ENCODE measurements at regions not wholly inside any gene's neighbourhood (a gene's known extent, or its start where the extent isn't known, plus 50 kb on each side); places are given as distances from the start of the nearest gene placed in this dataset.
"Not testable (repeated sequence)": the region's sequence is repeated elsewhere in the genome, so short reads cannot be mapped to it uniquely, and the experiment has no call there.

GRCh38 chr2:236483102-236483501, 86.5 kb upstream of the ACKR3 start:
- Histone ChIP-seq H3K4me2 (ENCODE audit: low read length) (no peak overlapping the region), H3K9me3 (ENCODE audit: low read length) (0 out of 2 replicates have a peak, but pooled peaks cover 3% of the 10 kb centered on the region), H3K27me3 (ENCODE audit: insufficient read depth, low read length) (no peaks in the 10 kb centered on the region), H3F3A (ENCODE audit: insufficient read depth, low read length) (no peaks in the 10 kb centered on the region), H3K36me3 (ENCODE audit: insufficient read depth, low read length) (no peaks in the 10 kb centered on the region), H3K27ac (ENCODE audit: low read depth, low read length, poor library complexity, severe bottlenecking) (no peak overlapping the region), H3K4me3 (ENCODE audit: low read depth, low read length, poor library complexity, severe bottlenecking) (no peak overlapping the region), H3K9me2 (ENCODE audit: low read depth, low read length) (no peaks in the 10 kb centered on the region), H3K9ac (ENCODE audit: low read length) (no peak overlapping the region), H3K4me1 (ENCODE audit: insufficient read depth, low read length, severe bottlenecking) (no peaks in the 10 kb centered on the region), H3K79me2 (ENCODE audit: insufficient read depth, low read length) (no peaks in the 10 kb centered on the region), H2AFZ (ENCODE audit: low read length) (no peak overlapping the region), H4K20me1 (ENCODE audit: insufficient read depth, low read length) (no peaks in the 10 kb centered on the region)
- no peak for TF ChIP-seq EZH2 (IDR thresholded peaks at IDR 0.05; ENCODE audit: borderline replicate concordance, low read length)
- TF ChIP-seq CTCF (IDR thresholded peaks at IDR 0.05; ENCODE audit: low read length): no peak

GRCh38 chr2:236485519-236485918, 84.1 kb upstream of the ACKR3 start:
- Histone ChIP-seq H3F3A (ENCODE audit: insufficient read depth, low read length) (no peaks in the 10 kb centered on the region), H4K20me1 (ENCODE audit: insufficient read depth, low read length) (no peaks in the 10 kb centered on the region), H3K9me2 (ENCODE audit: low read depth, low read length) (no peaks in the 10 kb centered on the region), H2AFZ (ENCODE audit: low read length) (no peak overlapping the region), H3K79me2 (ENCODE audit: insufficient read depth, low read length) (no peaks in the 10 kb centered on the region), H3K4me2 (ENCODE audit: low read length) (no peak overlapping the region), H3K9ac (ENCODE audit: low read length) (no peak overlapping the region), H3K4me3 (ENCODE audit: low read depth, low read length, poor library complexity, severe bottlenecking) (no peak overlapping the region), H3K9me3 (ENCODE audit: low read length) (0 out of 2 replicates have a peak, but pooled peaks cover 1% of the 10 kb centered on the region), H3K27ac (ENCODE audit: low read depth, low read length, poor library complexity, severe bottlenecking) (no peak overlapping the region), H3K36me3 (ENCODE audit: insufficient read depth, low read length) (no peaks in the 10 kb centered on the region), H3K27me3 (ENCODE audit: insufficient read depth, low read length) (no peaks in the 10 kb centered on the region), H3K4me1 (ENCODE audit: insufficient read depth, low read length, severe bottlenecking) (no peaks in the 10 kb centered on the region)
- no peak for TF ChIP-seq EZH2 (IDR thresholded peaks at IDR 0.05; ENCODE audit: borderline replicate concordance, low read length)
- no peak for TF ChIP-seq CTCF (IDR thresholded peaks at IDR 0.05; ENCODE audit: low read length)

- H3K27ac ChIP-seq (ENCODE audit: low read depth, low read length, poor library complexity, severe bottlenecking); H4K20me1 ChIP-seq (ENCODE audit: insufficient read depth, low read length); H3K9me3 ChIP-seq (ENCODE audit: low read length); H3K79me2 ChIP-seq (ENCODE audit: insufficient read depth, low read length); H3K9me2 ChIP-seq (ENCODE audit: low read depth, low read length); H3F3A ChIP-seq (ENCODE audit: insufficient read depth, low read length); H3K4me3 ChIP-seq (ENCODE audit: low read depth, low read length, poor library complexity, severe bottlenecking); H3K4me2 ChIP-seq (ENCODE audit: low read length); H3K9ac ChIP-seq (ENCODE audit: low read length); H3K36me3 ChIP-seq (ENCODE audit: insufficient read depth, low read length); H2AFZ ChIP-seq (ENCODE audit: low read length); H3K27me3 ChIP-seq (ENCODE audit: insufficient read depth, low read length); H3K4me1 ChIP-seq (ENCODE audit: insufficient read depth, low read length, severe bottlenecking): not testable (repeated sequence)
Measured at GRCh38 chr2:236489083-236489482, 80.5 kb upstream of the ACKR3 start.

- Histone ChIP-seq H3F3A (ENCODE audit: insufficient read depth, low read length) (no peaks in the 10 kb centered on the region), H2AFZ (ENCODE audit: low read length) (no peak overlapping the region), H3K4me3 (ENCODE audit: low read depth, low read length, poor library complexity, severe bottlenecking) (no peak overlapping the region), H3K9ac (ENCODE audit: low read length) (no peak overlapping the region), H3K27me3 (ENCODE audit: insufficient read depth, low read length) (no peaks in the 10 kb centered on the region), H3K9me2 (ENCODE audit: low read depth, low read length) (no peaks in the 10 kb centered on the region), H3K79me2 (ENCODE audit: insufficient read depth, low read length) (no peaks in the 10 kb centered on the region), H3K4me2 (ENCODE audit: low read length) (no peak overlapping the region), H3K4me1 (ENCODE audit: insufficient read depth, low read length, severe bottlenecking) (no peaks in the 10 kb centered on the region), H4K20me1 (ENCODE audit: insufficient read depth, low read length) (no peaks in the 10 kb centered on the region), H3K36me3 (ENCODE audit: insufficient read depth, low read length) (no peaks in the 10 kb centered on the region), H3K27ac (ENCODE audit: low read depth, low read length, poor library complexity, severe bottlenecking) (no peak overlapping the region), H3K9me3 (ENCODE audit: low read length) (no peaks in the 10 kb centered on the region)
- TF ChIP-seq CTCF (IDR thresholded peaks at IDR 0.05; ENCODE audit: low read length): no peak
Measured at GRCh38 chr2:236489895-236490404, 79.7 kb upstream of the ACKR3 start.

Measured in OCI-LY1 (cell line).